NT2/D1 (cell line): ENCODE measurements at regions not wholly inside any gene's neighbourhood (a gene's known extent, or its start where the extent isn't known, plus 50 kb on each side); places are given as distances from the start of the nearest gene placed in this dataset.

Experiments used
- SUZ12 ChIP-seq: IDR thresholded peaks from 2 replicates; pipeline ENCODE4 v1.6.1; 2011; ENCODE audit not compliant: insufficient read length, insufficient read depth; ENCODE audit errors: extremely low read depth
- YY1 ChIP-seq: IDR thresholded peaks from 2 replicates; pipeline ENCODE4 v1.6.1; 2011; ENCODE audit not compliant: insufficient read length, insufficient read depth

DNA sequence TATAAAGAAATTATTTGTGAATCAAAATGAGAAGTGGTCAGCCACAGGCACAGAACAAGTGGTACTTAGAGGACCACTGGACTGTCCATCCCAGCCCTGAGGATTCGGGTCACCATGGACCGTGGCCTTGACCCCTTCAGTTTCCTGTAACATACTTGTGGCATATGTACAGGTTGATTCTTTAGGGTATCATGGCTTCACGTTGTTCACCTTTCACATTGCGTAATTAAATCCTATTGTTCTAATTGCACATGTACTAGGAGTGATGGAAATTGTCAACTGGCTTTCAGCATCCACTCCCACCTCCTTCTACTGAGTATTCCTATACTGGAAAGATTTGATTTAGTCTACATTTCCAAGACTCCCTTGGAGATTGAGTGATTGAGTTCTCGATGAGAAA, 148.3 kb upstream of the GJB5 start:
- TF ChIP-seq YY1 (no peak), SUZ12 (no peak)
